GM19328 (cell line): ENCODE measurements at regions not wholly inside any gene's neighbourhood (a gene's known extent, or its start where the extent isn't known, plus 50 kb on each side); places are given as distances from the start of the nearest gene placed in this dataset.

Experiments used
- ATAC-seq: cut with Tn5 transposase; IDR thresholded peaks from one replicate; pipeline ENCODE4 v1.9.1; 2021; ENCODE audit warnings: mild to moderate bottlenecking, moderate library complexity; ENCODE audit not compliant: unreplicated experiment

GRCh38 chr16:73499276-73499675, 451.3 kb upstream of the ZFHX3 start:
- ATAC-seq: no peak

- no peak for ATAC-seq
Observed at GRCh38 chr16:73485880-73486279, 438.0 kb upstream of the ZFHX3 start.

- ATAC-seq: no peak
Observed at GRCh38 chr16:73483934-73484711, 436.2 kb upstream of the ZFHX3 start.

DNA sequence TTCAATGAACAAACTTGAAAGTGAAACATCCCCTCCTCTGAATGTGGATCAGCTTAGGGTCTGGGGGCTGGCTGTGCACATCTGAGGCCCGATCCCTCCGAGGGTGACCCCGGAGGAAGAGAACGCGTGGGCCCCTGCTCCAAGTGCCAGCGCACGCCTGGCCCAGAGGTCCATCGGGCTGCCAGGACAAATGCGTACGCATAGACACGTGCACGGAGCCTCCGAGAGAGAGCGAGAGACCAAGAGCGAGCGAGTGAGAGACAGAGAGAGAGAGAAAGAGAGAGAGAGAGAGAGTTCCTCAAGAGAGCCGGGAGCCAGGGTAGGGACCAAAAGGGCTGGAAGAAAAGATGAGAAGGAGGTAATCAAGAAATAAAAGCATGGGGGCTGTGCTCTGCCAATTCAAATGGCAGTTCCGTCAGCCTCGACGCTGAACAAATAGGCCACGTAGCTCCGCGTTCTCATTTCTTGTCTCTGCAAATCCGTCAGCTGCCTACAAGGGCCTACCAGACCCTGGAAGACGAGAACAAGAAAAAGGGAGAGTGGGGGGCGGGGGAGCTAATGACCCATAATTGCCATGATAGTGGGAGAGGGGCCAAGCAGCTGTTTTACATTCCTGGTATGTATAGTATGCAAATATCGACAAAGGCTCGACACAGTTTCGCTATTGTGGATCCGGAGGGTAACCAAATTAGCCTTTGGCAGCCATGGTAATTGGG, 435.3 kb upstream of the ZFHX3 start:
- no peak for ATAC-seq

DNA sequence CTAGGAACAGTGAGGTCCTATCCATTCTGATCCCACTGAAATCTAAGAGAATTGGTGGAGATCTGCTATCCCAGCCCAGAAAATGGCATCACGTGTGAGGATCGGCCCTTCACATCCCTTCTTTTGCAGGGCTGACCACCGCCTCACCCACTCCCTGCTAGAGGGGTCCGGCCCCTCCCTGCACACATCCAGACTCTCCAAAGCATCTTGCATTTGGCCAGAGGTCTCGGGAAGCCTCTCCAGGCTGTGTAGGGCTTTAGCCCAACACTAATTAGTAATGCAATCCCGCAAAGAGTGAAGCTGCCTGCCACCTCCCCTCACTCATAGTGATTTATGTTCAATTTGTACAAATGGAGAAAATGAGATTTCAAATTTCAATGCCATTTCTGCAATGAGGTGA, 434.4 kb upstream of the ZFHX3 start:
- no peak for ATAC-seq

GRCh38 chr16:73480381-73480780, 432.5 kb upstream of the ZFHX3 start:
- no peak for ATAC-seq

GRCh38 chr16:73473713-73474112, 425.8 kb upstream of the ZFHX3 start:
- no peak for ATAC-seq

DNA sequence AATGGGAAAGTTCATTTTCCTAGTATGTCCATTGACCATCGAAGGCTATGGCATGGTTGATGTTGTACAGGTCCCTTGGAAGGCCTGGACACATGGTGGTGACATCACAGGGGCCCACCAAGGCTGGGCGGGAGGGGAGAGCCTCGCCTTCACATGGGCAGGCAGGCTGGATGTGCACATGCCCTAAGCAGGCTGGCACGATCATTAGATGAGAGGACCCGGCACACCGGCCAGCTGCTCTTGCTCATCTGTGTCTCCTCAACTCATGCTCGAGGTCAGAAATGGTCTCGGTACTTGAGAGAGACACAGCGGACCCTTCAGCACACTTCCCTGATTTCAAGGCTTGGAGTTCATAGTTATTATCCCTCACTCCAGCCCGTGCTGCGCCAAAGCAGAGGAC, 416.9 kb upstream of the ZFHX3 start:
- ATAC-seq: no peak

DNA sequence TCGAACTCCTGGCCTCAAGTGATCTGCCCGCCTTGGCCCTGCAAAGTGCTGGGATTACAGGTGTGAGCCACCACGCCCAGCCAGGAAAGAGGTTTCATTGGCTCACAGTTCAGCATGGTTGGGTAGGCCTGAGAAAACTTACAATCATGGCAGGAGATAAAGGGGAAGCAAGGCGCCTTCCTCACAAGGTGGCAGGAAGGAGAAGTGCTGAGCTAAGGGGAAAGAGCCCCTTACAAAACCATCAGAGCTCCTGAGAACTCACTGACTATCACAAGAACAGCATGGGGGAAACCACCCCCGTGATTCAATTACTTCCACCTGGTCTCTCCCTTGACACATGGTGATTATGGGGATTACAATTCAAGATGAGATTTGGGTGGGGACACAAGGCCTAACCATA, 411.7 kb upstream of the ZFHX3 start:
- ATAC-seq: no peak

GRCh38 chr16:73457851-73458250, 409.9 kb upstream of the ZFHX3 start:
- no peak for ATAC-seq

GRCh38 chr16:73448970-73449369, 401.0 kb upstream of the ZFHX3 start:
- no peak for ATAC-seq

DNA sequence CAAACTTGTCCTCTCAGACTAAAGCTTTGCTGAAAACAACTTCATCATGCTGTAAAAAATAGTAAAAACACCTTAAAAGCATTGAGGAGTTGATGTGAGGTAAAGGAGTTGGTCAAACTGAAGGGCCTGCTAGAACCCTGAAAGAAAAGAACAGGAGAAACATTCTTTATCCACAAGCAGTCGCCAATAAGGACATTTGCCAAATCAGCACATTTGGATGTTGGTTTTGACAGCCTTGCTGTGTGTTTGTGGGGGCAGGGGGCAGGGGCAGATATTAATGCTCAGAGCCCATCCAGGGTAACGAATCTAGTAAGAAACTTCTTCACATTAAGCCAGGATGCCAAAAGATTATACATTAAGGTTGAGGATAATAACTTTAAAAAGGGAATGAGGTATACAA, 399.9 kb upstream of the ZFHX3 start:
- ATAC-seq: no peak

DNA sequence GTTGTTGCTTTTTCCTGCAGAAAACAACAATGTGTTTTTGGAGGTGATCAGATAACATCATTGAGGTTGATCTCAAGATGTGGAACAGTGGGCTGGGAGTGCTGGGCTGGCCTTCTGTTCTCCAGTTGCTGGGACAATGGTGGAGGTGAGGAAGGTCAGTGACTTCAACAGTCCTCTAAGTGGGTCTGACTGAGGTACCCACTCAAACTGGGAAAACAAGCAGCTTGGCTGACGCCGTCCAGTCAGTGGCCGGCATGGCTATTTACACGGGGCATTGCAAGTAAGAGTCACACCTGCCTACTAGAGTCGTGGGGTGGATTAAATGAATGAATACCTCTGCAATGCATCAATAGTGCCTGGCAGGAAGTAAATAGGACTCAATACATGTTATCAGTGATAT, 386.7 kb upstream of the ZFHX3 start:
- ATAC-seq: no peak

- ATAC-seq: no peak
Observed at GRCh38 chr16:73433731-73434307, 385.9 kb upstream of the ZFHX3 start.

GRCh38 chr16:73432850-73433730, 385.2 kb upstream of the ZFHX3 start:
- ATAC-seq: no peak

DNA sequence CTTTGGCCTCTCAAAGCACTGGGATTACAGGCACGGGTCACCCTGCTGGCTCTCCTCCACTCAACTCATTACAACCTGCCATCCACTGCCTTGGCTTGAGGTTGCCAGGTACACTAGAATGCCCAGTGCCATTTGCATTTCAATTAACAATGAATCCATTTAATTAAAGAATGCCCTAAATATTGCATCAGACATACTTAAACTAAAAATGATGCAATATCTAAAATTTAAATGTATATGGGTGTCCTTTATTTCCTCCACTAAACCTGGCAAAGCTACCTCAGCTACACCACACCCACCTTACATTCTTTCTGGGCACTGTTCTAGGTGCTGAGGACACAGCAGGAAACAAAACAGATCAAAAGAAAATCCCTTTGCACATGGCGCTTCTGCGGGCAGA, 382.2 kb upstream of the ZFHX3 start:
- no peak for ATAC-seq

GRCh38 chr16:73428121-73428520, 380.2 kb upstream of the ZFHX3 start:
- no peak for ATAC-seq

DNA sequence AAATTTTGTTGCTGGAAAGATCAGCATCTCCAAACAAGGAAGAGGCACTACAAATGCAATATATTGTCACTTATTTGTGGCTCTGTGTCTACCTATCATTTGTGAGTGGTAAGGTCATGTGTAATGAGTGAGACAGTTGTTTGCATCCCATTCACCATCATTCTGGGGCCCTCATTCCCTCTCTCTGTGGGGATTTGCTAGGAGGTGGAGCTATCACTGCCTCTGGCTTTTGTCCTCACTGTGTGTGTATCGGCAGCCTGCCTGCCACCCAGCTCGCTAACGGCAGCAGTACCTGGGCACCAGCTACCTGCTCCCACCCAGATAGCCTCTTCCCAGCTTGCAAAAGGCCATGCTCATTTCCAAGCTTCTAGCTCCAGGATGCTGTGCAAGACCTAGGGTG, 379.2 kb upstream of the ZFHX3 start:
- no peak for ATAC-seq

- no peak for ATAC-seq
Observed at GRCh38 chr16:73426433-73427160, 378.7 kb upstream of the ZFHX3 start.

GRCh38 chr16:73420676-73421075, 372.7 kb upstream of the ZFHX3 start:
- no peak for ATAC-seq

DNA sequence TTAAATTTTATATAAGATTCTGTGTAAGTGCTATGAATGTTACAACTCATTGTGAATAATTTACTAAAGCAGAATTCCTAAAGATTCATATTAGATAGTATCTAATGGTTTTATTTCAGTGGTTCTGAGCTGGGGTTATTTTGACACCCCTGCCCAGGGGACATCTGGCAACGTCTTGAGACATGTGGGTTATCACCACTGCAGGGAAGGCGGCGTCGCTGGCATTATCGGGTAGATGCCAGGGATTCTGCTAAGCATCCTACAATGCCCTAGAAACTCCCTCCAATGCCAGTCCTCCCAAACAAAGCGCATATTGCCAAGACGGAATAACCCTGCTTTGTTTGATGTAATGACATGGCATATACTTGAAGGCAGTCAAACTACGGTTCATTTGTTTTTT, 372.3 kb upstream of the ZFHX3 start:
- no peak for ATAC-seq
